ENCODE measurements at regions not wholly inside any gene's neighbourhood (a gene's known extent, or its start where the extent isn't known, plus 50 kb on each side); places are given as distances from the start of the nearest gene placed in this dataset.
"Not testable (repeated sequence)": the region's sequence is repeated elsewhere in the genome, so short reads cannot be mapped to it uniquely, and the experiment has no call there.

DNA sequence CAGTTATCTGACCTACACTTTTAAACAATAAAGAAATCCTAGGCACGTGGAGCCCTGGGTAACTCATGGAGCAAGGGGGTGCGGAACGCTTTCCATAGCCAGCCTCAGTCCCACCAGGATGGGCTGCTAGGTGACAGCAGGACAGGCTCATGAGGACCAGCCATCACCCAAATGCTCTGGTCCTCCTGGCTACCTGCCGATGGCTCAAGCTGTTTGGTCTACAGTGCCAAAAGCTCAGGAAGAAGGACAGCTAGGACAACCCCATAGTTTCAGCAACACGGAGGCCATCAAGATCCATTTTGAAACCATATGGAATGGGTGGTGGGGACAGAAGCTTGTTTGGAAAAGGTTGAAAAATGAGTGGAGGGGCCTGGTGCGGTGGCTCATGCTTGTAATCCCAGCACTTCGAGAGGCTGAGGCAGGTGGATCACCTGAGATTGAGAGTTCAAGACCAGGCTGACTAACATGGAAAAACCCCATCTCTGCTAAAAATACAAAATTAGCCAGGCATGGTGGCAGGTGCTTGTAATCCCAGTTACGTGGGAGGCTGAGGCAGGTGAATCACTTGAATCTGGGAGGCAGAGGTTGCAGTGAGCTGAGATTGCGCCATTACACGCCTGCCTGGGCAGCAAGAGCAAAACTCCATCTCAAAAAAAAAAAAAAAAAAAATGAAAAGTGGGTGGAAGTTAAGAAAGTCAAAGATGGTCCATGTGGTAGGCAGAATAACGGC is 93.7 kb upstream of the ALDH3B2 start:
- not testable (repeated sequence) for DNase-seq (ENCODE audit: low read depth)

DNA sequence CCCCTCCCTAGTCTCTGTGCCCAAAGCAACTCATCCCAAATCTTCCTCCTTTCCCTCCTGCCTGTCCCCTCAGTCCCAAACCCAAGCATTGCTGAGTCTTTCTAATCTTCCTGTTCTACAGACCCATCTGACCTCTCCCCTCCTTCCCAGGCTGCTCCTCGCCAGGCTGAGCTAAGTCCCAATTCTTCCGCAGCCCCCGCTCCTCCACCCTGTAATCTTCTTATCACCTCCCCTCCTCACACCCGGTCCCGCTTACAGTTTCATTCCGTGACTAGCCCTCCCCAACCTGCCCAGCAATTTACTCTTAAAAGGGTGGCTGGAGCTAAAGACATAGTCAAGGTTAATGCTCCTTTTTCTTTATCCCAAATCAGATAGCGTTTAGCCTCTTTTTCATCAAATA is 86.8 kb upstream of the ALDH3B2 start:
- not testable (repeated sequence) for DNase-seq (ENCODE audit: low read depth)

DNA sequence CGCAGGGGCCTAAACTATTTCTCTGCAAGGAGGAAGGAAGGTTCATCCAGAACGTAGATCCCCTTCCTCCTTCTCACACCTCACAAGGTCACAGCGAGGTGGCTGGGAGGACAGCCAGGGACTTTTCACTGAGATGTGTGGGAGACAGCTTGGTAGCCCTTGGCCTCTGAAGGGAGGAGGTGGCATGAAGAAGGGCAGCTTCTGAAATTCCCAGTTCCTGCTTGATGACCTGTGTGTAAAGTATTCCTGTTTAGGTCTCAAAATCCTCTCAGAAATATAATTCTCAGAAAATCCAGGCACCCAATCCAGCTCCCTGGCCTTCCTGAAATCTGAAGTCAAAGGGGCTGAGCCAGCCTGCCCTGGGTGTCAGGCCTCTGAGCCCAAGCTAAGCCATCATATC is 84.9 kb upstream of the ALDH3B2 start:
- not testable (repeated sequence) for DNase-seq (ENCODE audit: low read depth)

DNA sequence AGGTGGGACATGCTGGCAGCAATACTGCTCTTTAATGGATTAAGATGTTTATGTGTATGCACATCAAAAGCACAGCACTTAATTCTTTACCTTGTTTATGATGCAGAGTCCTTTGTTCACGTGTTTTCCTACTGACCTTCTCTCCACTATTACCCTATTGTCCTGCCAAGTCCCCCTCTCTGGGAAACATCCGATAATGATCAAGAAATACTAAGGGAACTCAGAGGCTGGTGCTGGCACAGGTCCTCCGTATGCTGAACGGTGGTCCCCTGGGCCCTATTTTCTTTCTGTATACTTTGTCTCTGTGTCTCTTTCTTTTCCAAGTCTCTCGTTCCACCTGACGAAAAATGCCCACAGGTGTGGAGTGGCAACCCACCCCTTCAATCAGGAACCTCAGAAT is 84.0 kb upstream of the ALDH3B2 start:
- DNase-seq (ENCODE audit: low read depth), result not testable (repeated sequence)

DNA sequence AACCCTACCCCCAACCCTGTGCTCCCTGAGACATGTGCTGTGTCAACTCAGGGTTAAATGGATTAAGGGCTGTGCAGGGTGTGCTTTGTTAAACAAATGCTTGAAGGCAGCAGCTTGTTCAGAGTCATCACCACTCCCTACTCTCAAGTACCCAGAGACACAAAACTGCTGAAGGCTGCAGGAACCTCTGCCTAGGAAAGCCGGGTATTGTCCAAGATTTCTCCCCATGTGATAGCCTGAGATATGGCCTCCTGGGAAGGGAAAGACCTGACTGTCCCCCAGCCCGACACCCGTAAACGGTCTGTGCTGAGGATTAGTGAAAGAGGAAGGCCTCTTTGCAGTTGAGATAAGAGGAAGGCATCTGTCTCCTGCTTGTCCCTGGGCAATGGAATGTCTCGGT is 83.6 kb upstream of the ALDH3B2 start:
- DNase-seq (ENCODE audit: low read depth), result not testable (repeated sequence)

DNA sequence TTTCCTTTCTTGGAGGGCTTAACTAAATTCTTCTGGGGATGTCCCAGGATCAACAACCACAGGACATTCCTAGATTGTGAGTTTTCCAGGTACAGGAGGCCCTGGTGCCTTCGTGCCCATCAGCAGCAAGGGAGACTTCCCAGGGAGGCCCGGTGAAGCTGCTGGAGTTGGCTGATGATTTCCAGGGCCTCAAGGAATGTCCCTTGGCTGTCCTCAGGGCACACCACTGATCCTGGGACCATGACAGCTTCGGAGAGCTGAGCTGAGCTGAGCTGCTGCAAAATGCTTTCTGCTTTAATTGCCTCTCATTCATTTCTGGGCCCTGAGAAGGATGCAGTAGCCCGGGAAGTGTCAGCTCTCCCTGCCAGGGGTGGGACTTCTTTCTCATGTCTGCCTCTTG is 79.4 kb upstream of the ALDH3B2 start:
- DNase-seq (ENCODE audit: low read depth), result not testable (repeated sequence)

DNA sequence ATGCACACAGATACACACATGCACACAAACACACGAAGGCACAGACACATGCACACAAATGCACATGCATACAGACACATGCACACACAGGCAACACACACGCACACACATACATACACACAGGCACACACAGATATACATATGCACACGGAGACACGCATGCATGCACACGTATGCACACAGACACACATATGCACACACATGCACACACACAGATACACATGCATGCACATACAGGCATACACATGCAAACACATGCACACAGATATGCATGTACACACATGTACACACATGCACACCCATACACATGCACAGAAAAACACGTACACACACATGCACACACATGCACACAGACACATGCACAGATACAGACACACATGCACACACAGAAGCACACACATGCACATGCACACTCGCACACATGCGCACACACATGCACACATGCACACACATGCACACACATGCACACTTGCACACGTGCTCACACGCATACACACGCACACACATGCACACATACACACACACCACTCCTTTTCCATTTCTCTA is 70.8 kb upstream of the ALDH3B2 start:
- DNase-seq (ENCODE audit: low read depth), result no peak

DNA sequence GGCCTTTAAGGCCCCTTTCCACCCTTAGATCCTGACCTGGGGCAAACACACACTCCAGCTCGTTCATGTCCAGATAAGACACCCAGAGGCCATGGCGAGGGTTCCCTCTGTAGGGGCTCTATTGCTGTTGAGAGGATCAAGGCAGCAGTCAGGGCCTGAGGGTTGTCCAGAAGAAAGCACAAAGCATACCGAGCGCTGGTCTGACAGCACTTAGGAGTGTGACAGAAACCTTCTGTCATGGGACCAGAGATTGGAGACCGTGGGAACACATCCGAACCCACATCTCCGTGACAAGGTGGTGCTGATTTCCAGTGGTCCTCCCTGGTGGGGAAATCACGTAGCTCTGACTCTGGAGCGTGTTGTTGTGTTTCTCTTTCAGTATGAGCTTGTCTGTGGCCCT is 69.8 kb upstream of the ALDH3B2 start:
- DNase-seq (ENCODE audit: low read depth), result not testable (repeated sequence)

DNA sequence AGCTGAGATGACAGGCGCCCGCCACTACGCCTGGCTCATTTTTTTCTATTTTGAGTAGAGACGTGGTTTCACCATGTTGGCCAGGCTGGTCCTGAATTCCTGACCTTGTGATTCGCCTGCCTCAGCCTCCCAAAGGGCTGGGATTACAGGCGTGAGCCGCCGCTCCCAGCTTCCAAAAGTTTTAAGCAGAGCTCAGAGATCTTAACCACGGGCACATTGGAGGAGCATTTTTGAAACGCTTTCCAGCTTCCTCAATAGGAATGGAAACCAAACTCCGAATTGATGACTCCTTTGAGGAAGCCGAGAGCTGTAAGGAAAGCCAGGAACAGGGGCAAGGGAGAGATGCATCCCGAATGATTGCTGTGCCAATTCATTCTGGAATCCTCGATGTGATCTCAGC is 63.8 kb upstream of the ALDH3B2 start:
- not testable (repeated sequence) for DNase-seq (ENCODE audit: low read depth)

DNA sequence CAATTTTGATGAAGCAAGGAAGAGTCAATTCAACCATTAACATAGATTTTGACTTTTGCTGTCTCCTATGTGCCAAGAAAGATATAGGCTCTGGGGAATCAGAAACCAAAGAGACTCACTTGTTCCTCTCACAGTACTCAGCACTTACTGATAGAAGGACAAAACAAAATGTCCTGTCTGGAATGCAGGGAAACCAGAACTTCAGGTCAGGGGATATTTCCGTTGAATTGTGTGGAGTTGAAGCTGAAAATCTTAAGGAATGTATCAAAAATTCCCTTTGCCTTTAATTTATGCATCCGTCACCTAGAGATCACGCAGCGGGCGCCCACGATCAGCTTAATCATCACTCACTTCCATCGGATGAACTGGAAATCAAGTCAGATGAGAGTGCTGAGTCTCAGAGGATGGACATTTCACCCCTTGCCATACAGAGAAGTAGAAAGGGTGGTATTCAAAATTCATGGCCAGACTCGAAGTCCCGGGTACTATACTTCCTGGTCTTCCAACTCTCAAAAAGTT is 63.2 kb upstream of the ALDH3B2 start:
- not testable (repeated sequence) for DNase-seq (ENCODE audit: low read depth)

DNA sequence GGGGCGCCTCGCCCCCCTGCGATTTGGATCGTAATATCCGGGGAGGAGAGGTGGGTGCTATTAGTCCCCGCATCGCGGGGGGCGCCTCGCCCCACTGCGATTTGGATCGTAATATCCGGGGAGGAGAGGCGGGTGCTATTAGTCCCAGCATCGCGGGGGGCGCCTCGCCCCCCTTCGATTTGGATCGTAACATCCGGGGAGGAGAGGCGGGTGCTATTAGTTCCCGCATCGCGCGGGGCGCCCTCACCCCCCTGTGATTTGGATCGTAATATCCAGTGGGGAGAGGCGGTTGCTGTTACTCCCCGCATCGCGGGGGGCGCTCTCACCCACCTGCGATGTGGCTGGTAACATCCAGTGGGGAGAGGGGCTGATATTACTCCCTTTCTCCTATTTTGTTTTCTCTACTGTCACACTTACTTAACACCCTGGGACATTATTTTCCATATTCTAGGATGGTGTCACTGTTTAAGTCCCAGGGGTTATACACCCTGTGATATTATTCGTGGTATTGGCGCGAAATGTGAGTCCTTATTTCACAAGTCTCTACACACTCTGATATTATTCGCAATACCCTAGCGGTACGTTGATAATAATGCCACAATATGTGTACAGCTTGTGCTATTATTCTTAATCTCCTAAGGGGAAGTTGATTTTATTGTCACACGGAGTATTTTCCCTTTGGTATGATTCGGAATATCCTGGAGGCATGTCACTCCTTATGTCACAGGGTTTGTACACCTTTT is 57.8 kb upstream of the ALDH3B2 start:
- peak; percentile 5 for DNase-seq (ENCODE audit: low read depth)

DNA sequence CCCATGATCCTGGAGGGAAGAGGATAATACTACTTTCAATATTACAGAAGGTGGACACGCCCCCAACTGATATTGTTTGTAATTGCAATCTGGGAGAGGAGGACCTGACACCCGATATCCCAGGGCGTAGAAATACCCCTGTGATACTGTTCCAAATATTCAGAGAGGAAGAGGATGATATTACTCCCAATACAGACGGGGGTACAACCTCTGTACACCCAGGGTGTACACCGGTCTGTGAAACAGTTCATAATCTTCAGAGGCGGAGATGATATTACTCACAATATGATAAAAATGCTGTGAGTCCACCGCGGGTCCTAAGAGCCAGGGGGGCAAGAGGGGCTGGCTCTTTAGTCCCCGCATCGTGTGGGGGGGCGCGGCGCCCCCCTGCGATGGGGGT is 57.2 kb upstream of the ALDH3B2 start:
- DNase-seq (ENCODE audit: low read depth), result no peak

DNA sequence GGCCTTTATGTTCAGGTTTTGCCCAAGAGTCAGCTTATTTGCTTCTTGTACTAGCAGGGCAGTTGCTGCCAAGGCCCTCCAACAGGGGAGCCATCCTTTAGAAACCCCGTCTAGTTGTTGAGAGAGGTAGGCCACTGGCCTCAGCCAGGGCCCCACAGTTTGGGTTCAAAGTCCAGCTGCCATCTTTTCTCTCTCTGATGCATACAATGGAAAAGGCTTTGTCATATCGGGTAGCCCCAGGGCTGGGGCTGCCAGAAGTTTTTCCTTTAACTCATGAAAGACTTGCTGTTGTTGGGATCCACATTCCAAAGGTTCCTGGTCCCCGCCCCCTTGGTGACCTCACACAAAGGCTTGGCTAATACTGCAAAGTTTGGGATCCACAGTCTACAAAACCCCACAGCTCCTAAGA is 53.7 kb upstream of the ALDH3B2 start:
- not testable (repeated sequence) for DNase-seq (ENCODE audit: low read depth)

DNA sequence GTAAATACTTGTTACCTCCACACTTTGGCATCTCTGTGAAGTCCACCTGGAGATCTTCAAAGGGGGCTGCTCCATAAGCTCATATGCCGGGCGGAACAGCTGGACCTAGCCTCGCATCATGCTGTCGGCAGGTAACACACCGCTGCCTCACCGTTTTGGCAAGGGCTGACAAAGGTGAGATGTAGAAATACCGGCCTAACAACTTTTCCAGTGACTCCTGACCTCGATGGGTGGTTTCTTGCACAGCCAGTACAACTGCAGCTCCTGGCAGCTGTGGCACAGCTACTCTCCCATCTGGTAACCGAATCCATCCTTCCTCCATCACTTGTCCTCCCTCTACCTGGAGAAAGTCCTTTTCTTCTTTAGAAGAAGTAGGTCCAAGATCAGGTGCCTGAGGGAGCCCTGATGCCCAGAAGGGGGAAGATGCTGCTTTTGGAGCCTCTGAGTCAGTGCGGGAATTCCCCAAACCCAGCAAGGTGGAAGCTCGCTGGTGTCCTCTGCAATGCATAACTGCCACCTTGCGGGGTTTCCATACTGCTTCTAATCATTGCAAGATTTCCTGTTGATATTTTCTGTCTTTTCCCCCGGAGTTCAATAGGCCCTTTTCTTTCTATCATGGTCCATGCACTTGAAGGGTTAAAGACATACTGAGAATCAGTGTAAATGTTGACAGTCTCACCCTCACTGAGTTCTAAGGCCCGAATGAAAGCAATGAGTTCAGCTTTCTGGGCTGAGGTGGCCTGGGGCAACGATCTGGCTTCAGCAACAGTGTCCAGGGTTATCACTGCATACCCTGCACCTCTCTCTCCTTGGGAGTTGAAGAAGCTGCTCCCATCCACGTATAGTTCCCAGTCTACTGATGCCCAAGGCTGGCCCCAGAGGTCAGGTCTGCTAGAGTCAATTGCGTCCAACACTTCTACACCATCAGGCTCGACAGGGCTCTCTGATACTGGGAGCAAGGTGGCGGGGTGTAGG is 52.9 kb upstream of the ALDH3B2 start:
- DNase-seq (ENCODE audit: low read depth), result not testable (repeated sequence)

All from stimulated activated CD8-positive, alpha-beta memory T cell treated with anti-CD3 and anti-CD28 coated beads, Interleukin-12 subunit alpha, Interleukin-12 subunit beta, amount 100 ng/mL, for 4 hours (primary cell).